ENCODE measurements at regions not wholly inside any gene's neighbourhood (a gene's known extent, or its start where the extent isn't known, plus 50 kb on each side); places are given as distances from the start of the nearest gene placed in this dataset.

GRCh38 chr20:48393737-48394314 lies 434.0 kb downstream of the PREX1 start (continued):
- TF ChIP-seq CEBPB (IDR thresholded peaks at IDR 0.05; ENCODE audit: borderline replicate concordance in 1 of 2, low read depth in 2 of 2, low read length in 2 of 2) (no peak), FOXK2 (IDR thresholded peaks at IDR 0.05) (no peak)

- intact Hi-C loops (cut with micrococcal nuclease; ENCODE audit: unreplicated experiment): no loop called here
Observed at GRCh38 chr20:48393311-48393685, 434.5 kb downstream of the PREX1 start.

More at GRCh38 chr20:48393311-48393685, 434.5 kb downstream of the PREX1 start:
- ChIA-PET SMC1A (ENCODE audit: uncharacterized antibody, unreplicated experiment) (no interaction called here), POLR2A (no interaction called here), CTCF (interaction anchor here (1.1 kb wide), 1 partner anchor 228 kb away, joined by 4 read pairs; no protein-coding TSS in a partner anchor), RAD21 (ENCODE audit: unreplicated experiment) (no interaction called here)
- Histone ChIP-seq H3K36me3 (ENCODE audit: control insufficient read depth in 2 of 2, insufficient read depth in 2 of 2, low read length in 1 of 2) (no peaks in the 10 kb centered on the region), H3K4me3 (no peak overlapping the region), H3K79me2 (ENCODE audit: control insufficient read depth, insufficient read depth, low read length) (no peaks in the 10 kb centered on the region), H4K20me1 (ENCODE audit: control insufficient read depth, insufficient read depth) (no peaks in the 10 kb centered on the region), H3K27ac (ENCODE audit: control insufficient read depth, insufficient read depth) (no peak overlapping the region), H3K9ac (ENCODE audit: control insufficient read depth, insufficient read depth, low read length) (no peak overlapping the region), H3K4me2 (ENCODE audit: control insufficient read depth, insufficient read depth) (no peak overlapping the region), H3K9me3 (replicated peaks; ENCODE audit: control insufficient read depth, insufficient read depth, low read length) (no peaks in the 10 kb centered on the region; the same call in 1 of the 3 replicates), H2AFZ (ENCODE audit: control insufficient read depth, low read depth, low read length) (no peak overlapping the region), H3K4me1 (ENCODE audit: control insufficient read depth, insufficient read depth, low read length) (no peaks in the 10 kb centered on the region), H3K27me3 (replicated peaks in 1 of 2; ENCODE audit: control insufficient read depth in 2 of 2, insufficient read depth in 2 of 2, low read length in 1 of 2) (no peaks in the 10 kb centered on the region; a peak in 1 of 4 replicates)
- BruUV-seq (replicated peaks): no TSS peak
- WGBS (ENCODE audit: insufficient coverage, insufficient replicate concordance, low lambda C conversion rate, missing lambda C conversion rate): 67% methylated on average over 8 of the region's 8 CpGs
- FAIRE-seq (no peak), ATAC-seq (no peak), DNase-seq (ENCODE audit: low read depth, low spot score) (no peak)
- no peak for TF ChIP-seq SREBF1 (IDR thresholded peaks at IDR 0.05; ENCODE audit: low read length)
- no peak for TF ChIP-seq TCF7 (IDR thresholded peaks at IDR 0.05; ENCODE audit: borderline replicate concordance)
- no peak for TF ChIP-seq KLF5 (IDR thresholded peaks at IDR 0.05; ENCODE audit: partially characterized antibody)
- no peak for TF ChIP-seq EP300 (IDR thresholded peaks at IDR 0.05; ENCODE audit: borderline replicate concordance in 1 of 2, control insufficient read depth in 1 of 2, low read depth in 2 of 2, low read length in 2 of 2)
- no peak for TF ChIP-seq RBBP5 (conservative IDR thresholded peaks at IDR 0.05)
- TF ChIP-seq EZH2 (IDR thresholded peaks at IDR 0.05; ENCODE audit: borderline replicate concordance, control insufficient read depth, low read depth, low read length): no peak
- no peak for TF ChIP-seq ZBTB11 (CRISPR knock-in tag; IDR thresholded peaks at IDR 0.05)
- no peak for TF ChIP-seq PAX5 (IDR thresholded peaks at IDR 0.05; ENCODE audit: borderline replicate concordance, low read depth, low read length)
- no peak for TF ChIP-seq IRF3 (IDR thresholded peaks at IDR 0.05)
- TF ChIP-seq ZNF217 (IDR thresholded peaks at IDR 0.05): no peak
- TF ChIP-seq BACH1 (IDR thresholded peaks at IDR 0.05; ENCODE audit: borderline replicate concordance): no peak
- no peak for TF ChIP-seq ATF3 (IDR thresholded peaks at IDR 0.05; ENCODE audit: borderline replicate concordance, extremely low read depth, low read depth, low read length)
- no peak for TF ChIP-seq RFX5 (IDR thresholded peaks at IDR 0.05; ENCODE audit: low read depth, low read length)
- in situ Hi-C loops (cut with MboI): no loop called here
